Thoracic aorta (tissue), 2 donors: ENCODE measurements at regions not wholly inside any gene's neighbourhood (a gene's known extent, or its start where the extent isn't known, plus 50 kb on each side); places are given as distances from the start of the nearest gene placed in this dataset.

Source experiments
- ATAC-seq: fragments of 150-250 bp; one replicate; pipeline ENCODE4 v1.8.0; 2017; ENCODE audit warnings: low read depth; ENCODE audit not compliant: insufficient number of reproducible peaks, low FRiP score
- DNase-seq: peaks from one replicate; pipeline ENCODE4 v3.0.0-alpha.2; 2020; ENCODE audit warnings: low spot score
- H3K27ac ChIP-seq, 2 donors: fragments of 200-600 bp; sonication (generic); 1 replicate in 1 of 2; 2 replicates in 1 of 2; pipeline ENCODE4 v1.5.1; 2016; ENCODE audit warnings: mild to moderate bottlenecking in 2 of 2, moderate library complexity in 2 of 2
- H3K27me3 ChIP-seq: fragments of 200-600 bp; sonication (generic); replicated peaks from 2 replicates; pipeline ENCODE4 v1.6.0; 2016; ENCODE audit warnings: mild to moderate bottlenecking; ENCODE audit not compliant: insufficient read depth
- H3K36me3 ChIP-seq: fragments of 200-600 bp; sonication (generic); one replicate; pipeline ENCODE4 v1.5.1; 2016
- H3K4me1 ChIP-seq, 2 donors: fragments of 200-600 bp; sonication (generic); 1 replicate in 1 of 2; 2 replicates in 1 of 2; pipeline versions ENCODE4 v1.5.1 to v1.6.0; 2016; ENCODE audit warnings: low read depth in 2 of 2, mild to moderate bottlenecking in 1 of 2; ENCODE audit not compliant: control insufficient read depth in 1 of 2
- H3K4me3 ChIP-seq: fragments of 200-600 bp; sonication (generic); 2 replicates; pipeline ENCODE4 v1.5.1; 2016; ENCODE audit warnings: mild to moderate bottlenecking
- H3K9me3 ChIP-seq: fragments of 200-600 bp; sonication (generic); 2 replicates; pipeline ENCODE4 v1.5.1; 2016
- TF ChIP-seq, protein P1 (sequence below): fragments of 200-600 bp; sonication (generic); IDR thresholded peaks from one replicate; pipeline ENCODE4 v1.5.1; 2019; ENCODE audit warnings: antibody characterized with exemption

- Histone ChIP-seq H3K4me1 (no peaks in the 10 kb centered on the region), H3K9me3 (no peaks in the 10 kb centered on the region), H3K27me3 (no peaks in the 10 kb centered on the region), H3K4me3 (no peak overlapping the region), H3K27ac (no peak overlapping the region), H3K36me3 (no peaks in the 10 kb centered on the region)
- DNase-seq (no peak), ATAC-seq (no peak)
- TF ChIP-seq, protein P1, sequence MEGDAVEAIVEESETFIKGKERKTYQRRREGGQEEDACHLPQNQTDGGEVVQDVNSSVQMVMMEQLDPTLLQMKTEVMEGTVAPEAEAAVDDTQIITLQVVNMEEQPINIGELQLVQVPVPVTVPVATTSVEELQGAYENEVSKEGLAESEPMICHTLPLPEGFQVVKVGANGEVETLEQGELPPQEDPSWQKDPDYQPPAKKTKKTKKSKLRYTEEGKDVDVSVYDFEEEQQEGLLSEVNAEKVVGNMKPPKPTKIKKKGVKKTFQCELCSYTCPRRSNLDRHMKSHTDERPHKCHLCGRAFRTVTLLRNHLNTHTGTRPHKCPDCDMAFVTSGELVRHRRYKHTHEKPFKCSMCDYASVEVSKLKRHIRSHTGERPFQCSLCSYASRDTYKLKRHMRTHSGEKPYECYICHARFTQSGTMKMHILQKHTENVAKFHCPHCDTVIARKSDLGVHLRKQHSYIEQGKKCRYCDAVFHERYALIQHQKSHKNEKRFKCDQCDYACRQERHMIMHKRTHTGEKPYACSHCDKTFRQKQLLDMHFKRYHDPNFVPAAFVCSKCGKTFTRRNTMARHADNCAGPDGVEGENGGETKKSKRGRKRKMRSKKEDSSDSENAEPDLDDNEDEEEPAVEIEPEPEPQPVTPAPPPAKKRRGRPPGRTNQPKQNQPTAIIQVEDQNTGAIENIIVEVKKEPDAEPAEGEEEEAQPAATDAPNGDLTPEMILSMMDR = no peak
Measured at GRCh38 chr14:37807722-37808121, 212.3 kb downstream of the TTC6 start.

DNA sequence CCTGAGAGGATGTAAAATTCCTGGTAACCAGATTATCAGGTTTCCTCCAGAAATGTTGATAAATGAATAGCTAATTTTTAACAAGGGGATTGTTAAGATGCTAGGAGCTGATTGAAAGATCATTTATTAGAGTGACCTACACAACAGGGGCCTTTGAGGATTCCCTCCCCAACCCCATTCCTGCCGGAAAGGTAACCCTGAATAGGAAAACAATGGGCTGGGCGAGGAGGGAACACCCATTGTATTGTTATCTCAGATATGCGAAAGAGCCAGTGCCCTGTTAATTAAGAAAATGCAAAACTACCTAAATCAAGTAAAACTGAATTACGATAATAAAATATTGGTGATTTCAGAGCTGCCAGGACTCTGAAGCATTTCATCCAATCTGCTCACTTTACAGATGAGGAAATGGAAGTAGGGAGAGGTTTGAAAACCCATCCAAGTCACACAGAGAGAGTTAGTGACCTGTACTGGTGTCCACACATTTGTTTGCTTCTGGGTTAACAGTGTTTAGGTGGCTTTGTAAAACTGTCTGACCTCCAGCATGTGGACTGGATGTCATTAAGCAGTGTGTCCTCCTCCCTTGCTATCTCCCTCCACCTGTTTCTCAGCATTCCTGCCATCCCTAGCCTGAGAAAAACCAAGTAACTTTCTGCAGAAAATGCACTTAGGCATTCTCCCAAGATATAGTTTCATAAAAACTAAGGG is 214.8 kb downstream of the TTC6 start:
- Histone ChIP-seq H3K27ac (no peak overlapping the region), H3K4me3 (no peak overlapping the region)
- no peak for ATAC-seq

GRCh38 chr14:37813732-37814131 is 218.3 kb downstream of the TTC6 start:
- TF ChIP-seq, protein P1 = no peak
- ATAC-seq = no peak
- no peaks in the 10 kb centered on the region for H3K27me3 ChIP-seq
- no peaks in the 10 kb centered on the region for H3K4me1 ChIP-seq
- H3K36me3 ChIP-seq = no peaks in the 10 kb centered on the region
- DNase-seq = no peak
- H3K27ac ChIP-seq = no peak overlapping the region
- H3K9me3 ChIP-seq = no peaks in the 10 kb centered on the region
- no peak overlapping the region for H3K4me3 ChIP-seq

More for the DNA sequence above, 214.8 kb downstream of the TTC6 start:
- Histone ChIP-seq H3K36me3 (no peaks in the 10 kb centered on the region), H3K9me3 (no peaks in the 10 kb centered on the region), H3K27me3 (no peaks in the 10 kb centered on the region), H3K4me1 (no peaks in the 10 kb centered on the region)
- TF ChIP-seq, protein P1 = no peak
- no peak for DNase-seq

- TF ChIP-seq, protein P1 = no peak
- no peak for DNase-seq
- H3K27ac ChIP-seq = no peak overlapping the region
Measured at GRCh38 chr14:37816135-37816534, 220.7 kb downstream of the TTC6 start.

DNA sequence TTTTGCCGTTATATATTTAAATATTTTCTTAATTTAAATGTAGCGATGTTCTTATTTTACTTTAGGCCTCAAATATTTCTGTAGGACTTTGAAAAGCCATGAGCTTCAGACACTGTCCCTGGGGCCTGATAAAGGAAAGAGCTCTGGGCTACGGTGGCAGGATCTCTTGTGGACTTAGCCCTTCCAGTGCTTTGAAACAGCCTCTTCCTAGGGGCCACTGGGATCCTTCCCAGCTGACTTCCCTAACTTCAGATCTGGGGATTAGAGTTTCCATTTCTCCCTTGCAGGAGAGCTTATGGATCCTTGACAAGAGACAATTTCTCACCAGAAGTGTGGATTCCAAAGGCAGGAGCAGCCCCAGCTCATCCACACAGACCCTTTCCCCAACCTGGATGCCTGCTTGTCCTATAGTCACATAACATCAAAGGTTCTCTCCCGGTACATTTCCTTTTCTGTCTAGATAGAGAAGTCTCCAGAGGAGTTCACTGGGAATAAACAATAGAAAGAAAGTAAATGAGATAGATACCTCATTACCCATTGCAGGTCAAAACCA is 221.4 kb downstream of the TTC6 start:
- ATAC-seq (no peak), DNase-seq (no peak)
- Histone ChIP-seq H3K27ac (no peak overlapping the region), H3K4me1 (peaks cover 0 to 6% of the 10 kb centered on the region in 2 donors), H3K4me3 (no peak overlapping the region), H3K9me3 (no peaks in the 10 kb centered on the region), H3K36me3 (no peaks in the 10 kb centered on the region), H3K27me3 (no peaks in the 10 kb centered on the region)
- TF ChIP-seq, protein P1 = no peak

More at GRCh38 chr14:37816135-37816534, 220.7 kb downstream of the TTC6 start:
- no peaks in the 10 kb centered on the region for H3K27me3 ChIP-seq
- no peak for ATAC-seq
- no peak overlapping the region for H3K4me3 ChIP-seq
- no peaks in the 10 kb centered on the region for H3K36me3 ChIP-seq
- no peaks in the 10 kb centered on the region for H3K9me3 ChIP-seq
- peaks cover 0 to 6% of the 10 kb centered on the region in 2 donors for H3K4me1 ChIP-seq
